ENCODE measurements at regions not wholly inside any gene's neighbourhood (a gene's known extent, or its start where the extent isn't known, plus 50 kb on each side); places are given as distances from the start of the nearest gene placed in this dataset.
"Not testable (repeated sequence)": the region's sequence is repeated elsewhere in the genome, so short reads cannot be mapped to it uniquely, and the experiment has no call there.

GRCh38 chrX:40897718-40898270 lies 162.5 kb upstream of the MED14 start:
- Histone ChIP-seq H3K4me1 (no peaks in the 10 kb centered on the region), H3K9me3 (no peaks in the 10 kb centered on the region), H3K27me3 (peaks cover 0 to 60% (median 0%) of the 10 kb centered on the region in 7 donors), H3K4me3 (no peak overlapping the region), H3K36me3 (no peaks in the 10 kb centered on the region), H3K27ac (no peak overlapping the region)
- no peak for DNase-seq
- WGBS, 2 donors: 98 to 100% methylated on average over 3 of the region's 3 CpGs
- intact Hi-C loops (cut with DNase I): no loop called here
- no peak for ATAC-seq
- no peak for TF ChIP-seq CTCF (IDR thresholded peaks at IDR 0.05)

- H3K36me3 ChIP-seq; DNase-seq; ATAC-seq; H3K4me1 ChIP-seq; intact Hi-C loops (cut with DNase I); H3K4me3 ChIP-seq; H3K27ac ChIP-seq: not testable (repeated sequence)
- Histone ChIP-seq H3K27me3 (peaks cover 0 to 46% (median 0%) of the 10 kb centered on the region in 7 donors), H3K9me3 (peaks cover 0 to 13% (median 0%) of the 10 kb centered on the region in 11 donors)
These were observed 169.4 kb upstream of the MED14 start for GRCh38 chrX:40904739-40905138.

GRCh38 chrX:40908026-40908425 lies 172.7 kb upstream of the MED14 start:
- H3K27ac ChIP-seq: no peak overlapping the region
- no peak overlapping the region for H3K4me3 ChIP-seq
- H3K27me3 ChIP-seq: peaks cover 0 to 27% (median 0%) of the 10 kb centered on the region in 7 donors
- intact Hi-C loops (cut with DNase I): no loop called here
- no peaks in the 10 kb centered on the region for H3K36me3 ChIP-seq
- peaks cover 0 to 13% (median 0%) of the 10 kb centered on the region in 11 donors for H3K9me3 ChIP-seq
- no peak for TF ChIP-seq CTCF (IDR thresholded peaks at IDR 0.05)
- ATAC-seq (no peak), DNase-seq (no peak)
- no peaks in the 10 kb centered on the region for H3K4me1 ChIP-seq
- WGBS, 2 donors: 82 to 83% methylated on average over 7 of the region's 7 CpGs

- H3K36me3 ChIP-seq: no peaks in the 10 kb centered on the region
These were observed 173.6 kb upstream of the MED14 start for GRCh38 chrX:40908857-40909475.

More at GRCh38 chrX:40908857-40909475, 173.6 kb upstream of the MED14 start:
- intact Hi-C loops (cut with DNase I): no loop called here
- TF ChIP-seq CTCF (IDR thresholded peaks at IDR 0.05): no peak
- no peak for DNase-seq
- H3K4me1 ChIP-seq: no peaks in the 10 kb centered on the region
- H3K27ac ChIP-seq: no peak overlapping the region
- no peak overlapping the region for H3K4me3 ChIP-seq
- ATAC-seq: no peak
- peaks cover 0 to 6% (median 0%) of the 10 kb centered on the region in 11 donors for H3K9me3 ChIP-seq
- peaks cover 0 to 24% (median 0%) of the 10 kb centered on the region in 7 donors for H3K27me3 ChIP-seq

Data from heart right ventricle (tissue), 16 donors.